ENCODE measurements at regions not wholly inside any gene's neighbourhood (a gene's known extent, or its start where the extent isn't known, plus 50 kb on each side); places are given as distances from the start of the nearest gene placed in this dataset.

DNA sequence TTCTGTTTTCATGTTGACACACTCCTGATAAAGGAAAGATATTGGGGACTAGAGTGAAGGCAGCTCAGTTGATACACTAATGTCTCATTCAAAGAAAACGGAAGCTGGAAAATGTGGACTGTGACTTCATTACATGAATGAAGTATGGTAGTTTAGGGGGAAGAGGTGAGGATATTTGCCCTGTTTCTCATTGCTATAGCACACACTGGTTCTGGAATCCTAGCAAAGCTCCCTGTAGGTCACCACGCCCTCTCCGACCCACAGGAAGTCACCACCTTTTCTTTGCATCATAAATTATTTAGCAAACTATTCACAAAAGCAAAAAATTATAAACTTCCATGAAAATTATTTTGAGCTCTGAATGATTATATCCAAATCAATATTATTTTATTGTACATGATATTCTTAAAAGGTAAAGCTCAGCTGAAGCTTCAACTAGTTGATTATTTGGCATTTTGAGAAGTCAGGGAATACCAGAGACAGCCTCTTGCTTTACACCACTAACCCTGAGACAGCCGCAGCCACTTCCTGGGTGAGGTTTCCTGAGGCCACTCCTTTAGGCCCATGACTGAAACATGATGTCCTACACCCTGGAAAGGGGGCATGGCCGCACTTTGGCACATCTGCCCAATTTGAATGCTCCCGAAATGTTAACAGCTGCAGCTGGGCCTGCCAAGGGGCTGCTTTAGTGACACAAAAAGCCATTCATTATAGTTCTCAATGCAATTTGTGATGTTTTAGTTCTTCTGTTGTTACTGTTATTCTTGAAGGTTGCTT lies 50.0 kb upstream of the WDFY2 start:
- TF ChIP-seq POLR2AphosphoS5 (IDR thresholded peaks at IDR 0.05; ENCODE audit: borderline replicate concordance, low read depth, low read length) = no peak
- TF ChIP-seq EZH2 (IDR thresholded peaks at IDR 0.05) = no peak
